HCT116 (cell line): ENCODE measurements at regions not wholly inside any gene's neighbourhood (a gene's known extent, or its start where the extent isn't known, plus 50 kb on each side); places are given as distances from the start of the nearest gene placed in this dataset.

ENCODE experiments used
- ATAC-seq: fragments of 200-7000 bp; cut with Tn5 transposase; 2 replicates; pipeline ENCODE4 v1.9.1; 2020; ENCODE audit warnings: mild to moderate bottlenecking, moderate library complexity
- BruUV-seq: library from RNA; stranded (reverse); fragments of 400-500 nt; replicated peaks from 2 replicates; lab custom pipeline; 2021; lab: Mats Ljungman, UMichigan
- CTCF ChIA-PET: fragments of 300-600 bp; sonication (Branson Sonifier 250); formaldehyde crosslinking; loops from one replicate; lab custom pipeline; 2021; ENCODE audit warnings: antibody characterized with exemption; lab: Charles Lee
- POLR2A ChIA-PET: fragments of 300-600, 350-600 bp; sonication (Branson Sonifier 250); formaldehyde crosslinking; loops from one replicate; lab custom pipeline; 2021; ENCODE audit warnings: antibody characterized with exemption; lab: Charles Lee
- RAD21 ChIA-PET, 2 experiments: fragments of 300-600 bp; sonication (Branson Sonifier 250); formaldehyde crosslinking; loops; one replicate each; lab custom pipeline; 2023; ENCODE audit warnings: low total read pairs in 2 of 2; ENCODE audit not compliant: uncharacterized antibody in 2 of 2, unreplicated experiment in 2 of 2, low non-redundant PET in 1 of 2; lab: Charles Lee
- DNase-seq: peaks from one replicate; pipeline ENCODE4 v3.0.0-alpha.2; 2010; ENCODE audit warnings: low read depth, low spot score
- H2AFZ ChIP-seq: fragments of 200-600 bp; shearing (Covaris generic), sonication (generic); 2 replicates; pipeline ENCODE4 v1.6.1; 2017; ENCODE audit warnings: low read depth, mixed run types, mixed read lengths, antibody characterized with exemption, low read length; ENCODE audit not compliant: poor library complexity, severe bottlenecking
- H3K27ac ChIP-seq: 2 replicates; pipeline ENCODE4 v1.5.1; 2012; ENCODE audit warnings: low read depth, low read length
- H3K27me3 ChIP-seq: fragments of 200-600 bp; sonication (generic); 2 replicates; pipeline ENCODE4 v1.6.1; 2016; ENCODE audit warnings: mixed run types, low read length, mixed read lengths; ENCODE audit not compliant: insufficient read depth
- H3K36me3 ChIP-seq, 2 experiments: fragments of 200-500 bp in 1 of 2; fragments of 200-600 bp in 1 of 2; sonication (Bioruptor generic) in 1 of 2; sonication (generic) in 1 of 2; 2 replicates each; pipeline versions ENCODE4 v1.5.1 to v1.6.1; 2014 to 2016; ENCODE audit warnings: low read length in 2 of 2, inconsistent platforms in 1 of 2, mixed read lengths in 1 of 2, mixed run types in 1 of 2; ENCODE audit not compliant: insufficient read depth in 2 of 2, control insufficient read depth in 1 of 2
- H3K4me1 ChIP-seq, 2 experiments: fragments of 200-600 bp in 1 of 2; sonication (generic) in 1 of 2; 2 replicates each; pipeline versions ENCODE4 v1.5.1 to v1.6.1; 2012 to 2017; ENCODE audit warnings: low read length in 2 of 2, inconsistent platforms in 1 of 2, mild to moderate bottlenecking in 1 of 2, mixed read lengths in 1 of 2, mixed run types in 1 of 2, moderate library complexity in 1 of 2; ENCODE audit not compliant: insufficient read depth in 2 of 2, control insufficient read depth in 1 of 2
- H3K4me2 ChIP-seq: fragments of 200-600 bp; sonication (generic); 2 replicates; pipeline ENCODE4 v1.6.1; 2017; ENCODE audit warnings: mixed run types, low read length, mixed read lengths
- H3K4me3 ChIP-seq, 2 experiments: fragments of 200-600 bp in 1 of 2; sonication (generic) in 1 of 2; replicated peaks in 1 of 2; 2 replicates each; pipeline ENCODE4 v1.5.1; 2011 to 2016; ENCODE audit warnings: low read length in 2 of 2, control low read depth in 1 of 2, low read depth in 1 of 2, mild to moderate bottlenecking in 1 of 2, mixed read lengths in 1 of 2, mixed run types in 1 of 2
- H3K79me2 ChIP-seq: fragments of 200-600 bp; sonication (generic); 2 replicates; pipeline ENCODE4 v1.6.1; 2017; ENCODE audit warnings: mild to moderate bottlenecking, mixed run types, low read length, moderate library complexity, mixed read lengths; ENCODE audit not compliant: insufficient read depth
- H3K9ac ChIP-seq: fragments of 200-600 bp; sonication (generic); 2 replicates; pipeline ENCODE4 v1.6.1; 2016; ENCODE audit warnings: low read length, mixed read lengths
- H3K9me2 ChIP-seq: fragments of 200-600 bp; sonication (generic), shearing (Covaris generic); 2 replicates; pipeline ENCODE4 v1.6.1; 2017; ENCODE audit warnings: mixed run types, mild to moderate bottlenecking, moderate library complexity; ENCODE audit not compliant: insufficient read depth
- H3K9me3 ChIP-seq, 2 experiments: fragments of 200-500 bp in 1 of 2; fragments of 200-600 bp in 1 of 2; sonication (Bioruptor generic) in 1 of 2; sonication (generic) in 1 of 2; 2 replicates each; pipeline ENCODE4 v1.6.1; 2014 to 2017; ENCODE audit warnings: low read length in 2 of 2, mixed read lengths in 2 of 2, inconsistent platforms in 1 of 2, low read depth in 1 of 2, mild to moderate bottlenecking in 1 of 2, mixed run types in 1 of 2, moderate library complexity in 1 of 2; ENCODE audit not compliant: control insufficient read depth in 1 of 2, insufficient read depth in 1 of 2
- H4K20me1 ChIP-seq: fragments of 200-600 bp; sonication (generic), shearing (Covaris generic); 2 replicates; pipeline ENCODE4 v1.6.1; 2017; ENCODE audit warnings: mixed run types, mild to moderate bottlenecking, moderate library complexity; ENCODE audit not compliant: insufficient read depth
- CBX3 ChIP-seq: IDR thresholded peaks from 2 replicates; pipeline ENCODE4 v1.6.1; 2012; ENCODE audit warnings: low read depth
- CEBPB ChIP-seq: IDR thresholded peaks from 2 replicates; pipeline ENCODE4 v1.6.1; 2012; ENCODE audit warnings: low read depth
- EGR1 ChIP-seq: IDR thresholded peaks from 2 replicates; pipeline ENCODE4 v1.6.1; 2012; ENCODE audit warnings: low read depth
- ELF1 ChIP-seq: IDR thresholded peaks from 2 replicates; pipeline ENCODE4 v1.6.1; 2012; ENCODE audit warnings: low read depth, borderline replicate concordance
- EZH2 ChIP-seq: fragments of 200-600 bp; sonication (generic); IDR thresholded peaks from 2 replicates; pipeline ENCODE4 v1.6.1; 2017; ENCODE audit warnings: antibody characterized with exemption, mixed run types
- EZH2phosphoT487 ChIP-seq: fragments of 200-600 bp; IDR thresholded peaks from 2 replicates; pipeline ENCODE4 v1.6.1; 2018; ENCODE audit warnings: antibody characterized with exemption, borderline replicate concordance
- MAX ChIP-seq: IDR thresholded peaks from 2 replicates; pipeline ENCODE4 v1.6.1; 2012
- POLR2A ChIP-seq: IDR thresholded peaks from 2 replicates; pipeline ENCODE4 v1.7.0; 2011; ENCODE audit warnings: borderline replicate concordance; ENCODE audit not compliant: insufficient read depth, insufficient read length; ENCODE audit errors: extremely low read depth
- POLR2AphosphoS5 ChIP-seq: IDR thresholded peaks from 2 replicates; pipeline ENCODE4 v1.6.1; 2011; ENCODE audit warnings: mild to moderate bottlenecking, low read depth, low read length, moderate library complexity
- REST ChIP-seq: IDR thresholded peaks from 2 replicates; pipeline ENCODE4 v1.6.1; 2012; ENCODE audit warnings: low read depth
- SIN3A ChIP-seq: IDR thresholded peaks from 2 replicates; pipeline ENCODE4 v1.6.1; 2012; ENCODE audit warnings: low read depth
- SP1 ChIP-seq: IDR thresholded peaks from 2 replicates; pipeline ENCODE4 v1.6.1; 2012; ENCODE audit warnings: low read depth
- SRF ChIP-seq: IDR thresholded peaks from 2 replicates; pipeline ENCODE4 v1.6.1; 2012; ENCODE audit warnings: low read depth
- TCF7L2 ChIP-seq: IDR thresholded peaks from 2 replicates; pipeline ENCODE4 v1.7.0; 2011; ENCODE audit warnings: borderline replicate concordance, inconsistent platforms; ENCODE audit not compliant: insufficient read depth, insufficient read length; ENCODE audit errors: extremely low read depth
- ZBTB33 ChIP-seq: IDR thresholded peaks from 2 replicates; pipeline ENCODE4 v1.6.1; 2011; ENCODE audit warnings: mild to moderate bottlenecking, low read length, moderate library complexity; ENCODE audit not compliant: insufficient replicate concordance; ENCODE audit errors: extremely low read depth
- ZFX ChIP-seq: fragments of 450-650 bp; IDR thresholded peaks from 2 replicates; pipeline ENCODE4 v1.6.1; 2017
- ZNF274 ChIP-seq: fragments of 200-500 bp; sonication (Bioruptor generic); IDR thresholded peaks from 2 replicates; pipeline ENCODE4 v1.6.1; 2014; ENCODE audit warnings: mild to moderate bottlenecking, low read depth, low read length, inconsistent platforms
- intact Hi-C: fragments of 100-400 bp; cut with micrococcal nuclease; formaldehyde crosslinking; loops from 2 replicates; pipeline ENCODE4 v1.10.0; 2022

DNA sequence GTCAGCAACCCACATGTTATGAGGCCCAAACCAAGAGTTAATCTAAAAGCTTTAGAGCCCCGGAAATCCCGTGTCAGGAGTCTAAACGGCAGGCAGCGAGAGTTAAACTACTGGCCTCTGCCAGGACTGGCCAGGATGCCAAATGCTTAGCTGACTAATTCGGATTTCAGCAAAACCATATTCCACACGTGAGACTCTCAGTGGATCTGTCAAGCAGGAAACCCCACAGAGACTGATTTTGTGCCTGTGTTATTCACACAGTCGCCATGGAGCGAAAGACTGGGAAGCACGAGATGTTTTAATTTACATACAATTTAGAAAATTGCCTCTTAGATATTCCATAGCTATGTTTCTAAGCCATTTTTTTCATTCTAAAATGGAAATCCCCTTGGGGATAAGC lies 152.9 kb downstream of the RNASET2 start:
- DNase-seq, result no peak
- no peaks in the 10 kb centered on the region for H4K20me1 ChIP-seq
- no peak overlapping the region for H3K4me3 ChIP-seq
- H3K36me3 ChIP-seq, result no peaks in the 10 kb centered on the region
- no peaks in the 10 kb centered on the region for H3K27me3 ChIP-seq
- no peaks in the 10 kb centered on the region for H3K4me1 ChIP-seq
- H3K9me3 ChIP-seq, result 0 out of 4 replicates have a peak, but pooled peaks cover 0 to 9% of the 10 kb centered on the region in 2 experiments
- ChIA-PET CTCF (interaction anchor here (0.7 kb wide), 1 partner anchor 37 kb away, joined by 3 read pairs; no protein-coding TSS in a partner anchor), POLR2A (no interaction called here), RAD21 (no interaction called here)
- H3K4me2 ChIP-seq, result no peak overlapping the region
- BruUV-seq, result no TSS peak
- no peak overlapping the region for H3K9ac ChIP-seq
- H2AFZ ChIP-seq, result no peak overlapping the region
- intact Hi-C loops, result no loop called here
- ATAC-seq, result no peak
- TF ChIP-seq ZNF274, result no peak
- TF ChIP-seq SP1, result no peak
- TF ChIP-seq EZH2phosphoT487, result no peak
- TF ChIP-seq MAX, result no peak
- TF ChIP-seq ZBTB33, result no peak
- no peak for TF ChIP-seq POLR2A
- TF ChIP-seq SIN3A, result no peak
- no peak for TF ChIP-seq ZFX
- TF ChIP-seq ELF1, result no peak
- TF ChIP-seq EGR1, result no peak
- TF ChIP-seq CEBPB, result no peak
- no peak for TF ChIP-seq SRF
- no peak for TF ChIP-seq POLR2AphosphoS5
- no peak for TF ChIP-seq REST
- no peak for TF ChIP-seq EZH2
- no peak for TF ChIP-seq CBX3
- TF ChIP-seq TCF7L2, result no peak
- no peaks in the 10 kb centered on the region for H3K9me2 ChIP-seq
- no peaks in the 10 kb centered on the region for H3K79me2 ChIP-seq
- H3K27ac ChIP-seq, result no peak overlapping the region
